HFFc6 (cell line): ENCODE measurements at regions not wholly inside any gene's neighbourhood (a gene's known extent, or its start where the extent isn't known, plus 50 kb on each side); places are given as distances from the start of the nearest gene placed in this dataset.

Experiments
- DNase-seq: peaks from one replicate; pipeline ENCODE4 v3.0.0-alpha.2; 2018
- H3K27ac Mint-ChIP-seq: 2 replicates; pipeline ENCODE4 v1.8.0; 2020; ENCODE audit warnings: mild to moderate bottlenecking, mixed read lengths
- H3K27me3 Mint-ChIP-seq: 2 replicates; pipeline ENCODE4 v1.8.0; 2021; ENCODE audit warnings: mild to moderate bottlenecking, moderate library complexity, mixed read lengths; ENCODE audit not compliant: insufficient read depth
- H3K36me3 Mint-ChIP-seq: 2 replicates; pipeline ENCODE4 v1.8.0; 2021; ENCODE audit warnings: low read depth, mixed read lengths
- H3K4me1 Mint-ChIP-seq: 2 replicates; pipeline ENCODE4 v1.8.0; 2020; ENCODE audit warnings: low read depth, mixed read lengths
- H3K4me3 Mint-ChIP-seq: 2 replicates; pipeline ENCODE4 v1.8.0; 2020; ENCODE audit warnings: mild to moderate bottlenecking, moderate library complexity, mixed read lengths
- H3K9me3 Mint-ChIP-seq: 2 replicates; pipeline ENCODE4 v1.8.0; 2020; ENCODE audit warnings: mild to moderate bottlenecking, mixed read lengths
- CTCF ChIP-seq: fragments of 200-600 bp; sonication (generic); IDR thresholded peaks from 2 replicates; pipeline ENCODE4 v1.5.0; 2021; ENCODE audit warnings: antibody characterized with exemption, mild to moderate bottlenecking

- Mint-ChIP-seq H3K9me3 (peaks cover 59% of the 10 kb centered on the region), H3K4me3 (no peak overlapping the region)
- DNase-seq, result no peak
These were observed 140.1 kb downstream of the C1orf94 start for GRCh38 chr1:34316773-34317172.

GRCh38 chr1:34319218-34319617 is 142.5 kb downstream of the C1orf94 start:
- TF ChIP-seq CTCF, result no peak
- H3K4me3 Mint-ChIP-seq, result no peak overlapping the region
- no peaks in the 10 kb centered on the region; the same call in 1 of the 2 replicates for H3K27me3 Mint-ChIP-seq
- H3K27ac Mint-ChIP-seq, result no peak overlapping the region
- DNase-seq, result no peak
- H3K4me1 Mint-ChIP-seq, result no peaks in the 10 kb centered on the region
- peaks cover 50% of the 10 kb centered on the region for H3K9me3 Mint-ChIP-seq
- peaks cover 9% of the 10 kb centered on the region; the same call in 1 of the 2 replicates for H3K36me3 Mint-ChIP-seq

More at GRCh38 chr1:34316773-34317172, 140.1 kb downstream of the C1orf94 start:
- TF ChIP-seq CTCF, result no peak
- H3K36me3 Mint-ChIP-seq, result peaks cover 9% of the 10 kb centered on the region; the same call in 1 of the 2 replicates
- no peak overlapping the region for H3K27ac Mint-ChIP-seq
- H3K4me1 Mint-ChIP-seq, result no peaks in the 10 kb centered on the region
- H3K27me3 Mint-ChIP-seq, result no peaks in the 10 kb centered on the region

- Mint-ChIP-seq H3K27ac (no peak overlapping the region), H3K9me3 (peaks cover 50% of the 10 kb centered on the region), H3K27me3 (no peaks in the 10 kb centered on the region; the same call in 1 of the 2 replicates), H3K4me3 (no peak overlapping the region), H3K36me3 (peaks cover 9% of the 10 kb centered on the region; the same call in 1 of the 2 replicates), H3K4me1 (no peaks in the 10 kb centered on the region)
- no peak for TF ChIP-seq CTCF
- DNase-seq, result no peak
These were observed 143.5 kb downstream of the C1orf94 start for GRCh38 chr1:34320053-34320669.

- Mint-ChIP-seq H3K4me1 (no peaks in the 10 kb centered on the region), H3K27me3 (no peaks in the 10 kb centered on the region; the same call in 1 of the 2 replicates), H3K9me3 (peaks cover 32% of the 10 kb centered on the region), H3K27ac (no peak overlapping the region), H3K36me3 (peaks cover 5% of the 10 kb centered on the region; the same call in 1 of the 2 replicates), H3K4me3 (no peak overlapping the region)
- DNase-seq, result no peak
- TF ChIP-seq CTCF, result no peak
These were observed 146.3 kb downstream of the C1orf94 start for GRCh38 chr1:34322969-34323368.

GRCh38 chr1:34324879-34325440 is 148.3 kb downstream of the C1orf94 start:
- no peak for DNase-seq
- Mint-ChIP-seq H3K36me3 (no peaks in the 10 kb centered on the region; the same call in 1 of the 2 replicates), H3K9me3 (peaks cover 27% of the 10 kb centered on the region), H3K27me3 (no peaks in the 10 kb centered on the region; the same call in 1 of the 2 replicates), H3K4me1 (no peaks in the 10 kb centered on the region), H3K27ac (no peak overlapping the region), H3K4me3 (no peak overlapping the region)
- TF ChIP-seq CTCF, result no peak
